Neural progenitor cell (in vitro differentiated cells): ENCODE measurements at regions not wholly inside any gene's neighbourhood (a gene's known extent, or its start where the extent isn't known, plus 50 kb on each side); places are given as distances from the start of the nearest gene placed in this dataset.

Experiments used
- CTCF ChIP-seq: fragments of 200-600 bp; sonication (generic); IDR thresholded peaks from 2 replicates; pipeline ENCODE4 v1.5.1; 2017; ENCODE audit warnings: antibody characterized with exemption, mild to moderate bottlenecking
- EZH2 ChIP-seq: fragments of 200-600 bp; sonication (generic); IDR thresholded peaks from 2 replicates; pipeline ENCODE4 v1.6.1; 2017; ENCODE audit warnings: antibody characterized with exemption, mild to moderate bottlenecking, moderate library complexity
- EZH2phosphoT487 ChIP-seq: fragments of 200-600 bp; sonication (generic); IDR thresholded peaks from 2 replicates; pipeline ENCODE4 v1.6.1; 2017; ENCODE audit warnings: antibody characterized with exemption

- no peak for TF ChIP-seq CTCF
- no peak for TF ChIP-seq EZH2
- TF ChIP-seq EZH2phosphoT487: no peak
Measured at GRCh38 chr4:107122736-107123135, 86.6 kb upstream of the DKK2 start.
